NB4 (cell line): ENCODE measurements at regions not wholly inside any gene's neighbourhood (a gene's known extent, or its start where the extent isn't known, plus 50 kb on each side); places are given as distances from the start of the nearest gene placed in this dataset.

Source experiments
- DNase-seq: peaks from one replicate; pipeline ENCODE4 v3.0.0; 2010; ENCODE audit warnings: low read depth
- H3K4me3 ChIP-seq: one replicate; pipeline ENCODE4 v1.5.1; 2011; ENCODE audit warnings: mild to moderate bottlenecking, low read depth, low read length, moderate library complexity
- CTCF ChIP-seq: IDR thresholded peaks from one replicate; pipeline ENCODE4 v1.5.1; 2012; ENCODE audit warnings: low read depth, low read length
- MAX ChIP-seq: IDR thresholded peaks from 2 replicates; pipeline ENCODE4 v1.6.1; 2011; ENCODE audit warnings: low read depth, low read length
- MYC ChIP-seq: IDR thresholded peaks from 2 replicates; pipeline ENCODE4 v1.6.1; 2011; ENCODE audit warnings: low read depth, low read length
- POLR2A ChIP-seq: IDR thresholded peaks from 2 replicates; pipeline ENCODE4 v1.6.1; 2011; ENCODE audit warnings: mild to moderate bottlenecking; ENCODE audit not compliant: insufficient read length; ENCODE audit errors: extremely low read depth

DNA sequence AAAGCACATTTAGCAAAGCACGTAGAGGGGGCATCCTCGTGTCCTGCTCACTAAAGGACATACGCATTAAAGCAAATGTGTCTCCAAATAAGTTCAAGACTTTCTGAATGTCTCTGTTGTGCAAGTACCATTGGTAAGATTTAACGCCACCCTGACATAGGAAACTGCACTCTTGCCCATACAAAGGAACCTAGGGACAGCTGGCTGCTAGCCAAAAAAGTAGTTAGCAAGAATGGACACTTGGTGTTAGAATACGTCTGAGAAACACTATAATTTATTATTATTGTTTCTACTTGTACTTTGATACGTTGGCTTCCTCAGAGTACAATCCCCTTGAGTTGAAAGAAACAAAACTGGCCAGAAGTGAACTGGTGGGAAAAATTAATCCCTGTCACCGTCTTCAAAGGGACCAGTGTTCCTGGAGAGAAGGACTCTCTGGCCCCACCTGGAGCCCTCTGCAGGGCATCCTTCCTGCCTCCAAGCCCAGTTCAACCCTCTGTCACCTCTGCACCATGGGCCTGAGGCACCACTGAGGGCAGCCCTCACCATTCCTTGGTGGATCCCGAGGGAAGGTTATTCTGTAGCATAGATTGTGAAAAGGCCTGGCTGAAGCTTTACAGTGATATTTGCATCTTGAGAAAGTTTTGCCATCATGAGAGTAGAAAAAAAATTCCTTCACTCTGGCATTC is 51.4 kb upstream of the APCDD1 start:
- TF ChIP-seq MYC: no peak
- TF ChIP-seq POLR2A: no peak
- TF ChIP-seq CTCF: no peak
- no peak overlapping the region for H3K4me3 ChIP-seq
- no peak for DNase-seq

- DNase-seq: no peak
- H3K4me3 ChIP-seq: no peak overlapping the region
- TF ChIP-seq CTCF (no peak), POLR2A (no peak), MYC (no peak), MAX (no peak)
Observed at GRCh38 chr18:10403708-10404107, 50.7 kb upstream of the APCDD1 start.

DNA sequence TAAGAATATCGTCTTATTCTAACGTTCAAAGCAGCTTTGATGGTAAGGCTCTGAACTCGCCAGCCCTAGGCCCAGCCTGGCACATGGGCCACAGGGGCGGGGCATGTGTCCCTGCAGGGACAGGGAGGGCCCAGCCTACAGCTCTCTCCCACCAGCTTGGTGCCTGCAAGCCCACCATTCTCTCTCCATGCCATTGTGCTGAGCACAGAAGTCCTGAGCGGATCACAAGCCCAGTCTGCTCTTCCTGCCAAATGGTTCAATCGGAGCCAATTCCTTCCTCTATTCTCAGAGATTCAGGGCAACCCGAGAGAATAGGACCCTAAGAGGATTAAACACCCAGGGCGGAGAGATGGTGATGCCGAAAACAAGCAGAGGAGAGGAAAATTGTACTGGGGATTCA is 50.3 kb upstream of the APCDD1 start:
- H3K4me3 ChIP-seq: no peak overlapping the region
- DNase-seq: no peak
- no peak for TF ChIP-seq MYC
